GM20000 (cell line): ENCODE measurements at regions not wholly inside any gene's neighbourhood (a gene's known extent, or its start where the extent isn't known, plus 50 kb on each side); places are given as distances from the start of the nearest gene placed in this dataset.

ENCODE experiments used
- DNase-seq: peaks from one replicate; pipeline ENCODE4 v3.0.0; 2012; ENCODE audit warnings: low spot score
- TF ChIP-seq, protein P1 (sequence below): IDR thresholded peaks from 2 replicates; pipeline ENCODE4 v1.5.1; 2012; ENCODE audit warnings: mild to moderate bottlenecking, control low read depth; ENCODE audit errors: extremely low read depth, missing control alignments

DNA sequence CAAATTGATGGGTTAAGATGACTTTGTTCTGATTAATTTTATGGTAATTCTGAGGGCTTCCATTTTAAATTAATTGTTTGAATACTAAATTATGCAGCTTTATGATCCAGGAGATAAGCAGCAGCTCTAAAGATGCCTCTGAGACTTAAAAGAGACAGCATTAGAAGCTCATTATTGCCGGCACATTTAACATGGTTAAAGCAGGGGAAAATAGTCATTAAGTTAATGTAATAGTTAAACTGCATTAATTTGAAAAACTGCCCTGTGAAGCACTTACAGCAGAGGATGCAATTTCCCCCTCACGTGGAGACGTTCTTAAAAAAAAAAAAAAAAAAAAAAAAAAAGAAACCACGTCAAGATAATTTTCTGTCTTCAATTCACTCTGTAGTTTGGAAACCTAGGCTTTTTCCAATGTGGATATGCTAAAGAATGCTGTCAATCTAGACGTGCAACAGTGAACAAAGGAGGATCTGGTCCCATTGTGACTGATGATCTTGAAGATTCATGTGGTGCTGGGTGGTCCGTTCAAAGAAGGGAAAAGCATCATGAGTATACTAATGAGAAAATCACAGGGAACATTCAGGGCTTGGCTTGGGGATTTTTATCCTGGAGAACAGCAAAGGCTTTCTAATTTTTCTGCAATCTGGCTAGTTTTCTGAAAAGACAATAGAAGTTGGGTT, 440.6 kb upstream of the HS3ST1 start:
- no peak for DNase-seq
- TF ChIP-seq, protein P1, sequence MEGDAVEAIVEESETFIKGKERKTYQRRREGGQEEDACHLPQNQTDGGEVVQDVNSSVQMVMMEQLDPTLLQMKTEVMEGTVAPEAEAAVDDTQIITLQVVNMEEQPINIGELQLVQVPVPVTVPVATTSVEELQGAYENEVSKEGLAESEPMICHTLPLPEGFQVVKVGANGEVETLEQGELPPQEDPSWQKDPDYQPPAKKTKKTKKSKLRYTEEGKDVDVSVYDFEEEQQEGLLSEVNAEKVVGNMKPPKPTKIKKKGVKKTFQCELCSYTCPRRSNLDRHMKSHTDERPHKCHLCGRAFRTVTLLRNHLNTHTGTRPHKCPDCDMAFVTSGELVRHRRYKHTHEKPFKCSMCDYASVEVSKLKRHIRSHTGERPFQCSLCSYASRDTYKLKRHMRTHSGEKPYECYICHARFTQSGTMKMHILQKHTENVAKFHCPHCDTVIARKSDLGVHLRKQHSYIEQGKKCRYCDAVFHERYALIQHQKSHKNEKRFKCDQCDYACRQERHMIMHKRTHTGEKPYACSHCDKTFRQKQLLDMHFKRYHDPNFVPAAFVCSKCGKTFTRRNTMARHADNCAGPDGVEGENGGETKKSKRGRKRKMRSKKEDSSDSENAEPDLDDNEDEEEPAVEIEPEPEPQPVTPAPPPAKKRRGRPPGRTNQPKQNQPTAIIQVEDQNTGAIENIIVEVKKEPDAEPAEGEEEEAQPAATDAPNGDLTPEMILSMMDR: no peak

DNA sequence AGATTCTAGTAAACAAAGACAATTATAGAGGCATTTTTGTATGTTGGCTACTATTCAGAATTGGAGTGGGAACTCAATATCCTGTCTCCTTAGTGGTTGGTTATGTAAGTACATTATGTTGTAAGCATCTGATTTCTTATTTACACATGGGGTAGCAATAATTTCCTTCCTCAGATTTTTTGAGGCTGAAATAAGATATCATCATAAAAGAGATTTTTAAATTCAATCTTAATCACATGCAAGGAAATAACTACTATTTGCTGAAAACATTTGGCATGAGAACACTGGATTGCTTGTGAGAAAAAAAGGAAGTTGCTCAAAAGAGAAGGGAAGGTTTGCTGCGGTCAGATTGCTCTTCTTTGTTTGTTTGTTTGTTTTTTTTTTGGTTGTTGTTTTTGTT, 437.7 kb upstream of the HS3ST1 start:
- no peak for DNase-seq
- TF ChIP-seq, protein P1: no peak

DNA sequence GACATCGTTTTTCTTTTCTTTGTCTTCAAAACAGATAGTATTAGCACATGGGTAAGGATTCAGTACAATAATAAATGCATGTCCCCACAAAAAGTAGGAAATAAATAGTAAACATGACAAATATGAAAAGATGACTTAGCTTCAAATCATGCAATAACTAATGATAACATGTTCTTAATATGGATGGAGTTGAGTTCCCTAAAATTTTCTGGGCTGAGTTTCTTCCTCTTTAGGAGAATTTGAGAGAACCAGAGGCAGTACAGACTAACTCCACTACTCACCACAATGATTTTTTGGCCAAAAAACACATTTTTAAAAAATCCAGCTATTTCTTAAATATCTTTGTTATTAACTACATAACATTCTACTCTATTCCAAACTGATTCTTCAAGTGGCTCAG, 432.3 kb upstream of the HS3ST1 start:
- no peak for DNase-seq
- TF ChIP-seq, protein P1: no peak

DNA sequence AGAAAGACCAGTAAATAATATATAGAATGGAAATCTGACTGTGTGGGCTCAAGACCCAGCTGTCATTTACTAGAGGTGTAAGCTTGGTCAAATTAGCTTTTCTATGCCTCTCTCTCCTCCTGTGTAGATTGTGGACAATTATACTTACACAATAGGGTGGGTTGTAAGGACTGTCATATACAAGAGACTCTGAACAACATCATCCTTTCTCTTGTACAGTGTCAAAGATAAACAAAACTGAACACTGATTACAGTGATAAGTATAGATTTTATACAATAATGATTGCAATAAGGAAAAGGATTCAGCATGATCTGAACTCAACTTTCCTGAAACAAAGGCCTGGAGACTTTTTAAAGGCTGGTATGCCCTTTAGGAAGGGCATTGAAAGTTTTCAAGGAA, 429.2 kb upstream of the HS3ST1 start:
- DNase-seq: no peak
- TF ChIP-seq, protein P1: no peak

DNA sequence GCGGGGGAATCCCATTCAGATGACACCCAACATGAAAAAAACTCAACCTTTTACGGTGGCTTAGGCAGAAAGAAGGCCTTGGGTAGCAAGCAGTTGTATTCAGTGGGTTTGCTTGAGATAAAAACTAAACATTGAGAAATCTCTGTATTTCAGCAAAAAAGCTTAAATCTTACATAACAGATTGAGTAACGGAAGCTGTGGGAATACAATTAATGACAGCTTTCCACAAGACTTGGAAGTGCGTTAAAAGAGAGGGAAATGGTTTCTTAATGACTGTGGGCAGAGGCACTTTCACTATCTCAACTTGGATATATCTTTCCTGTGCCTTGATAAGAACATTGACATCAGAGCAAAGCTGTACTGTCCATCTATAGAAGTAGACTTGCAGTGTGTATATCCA, 418.5 kb upstream of the HS3ST1 start:
- TF ChIP-seq, protein P1: no peak

DNA sequence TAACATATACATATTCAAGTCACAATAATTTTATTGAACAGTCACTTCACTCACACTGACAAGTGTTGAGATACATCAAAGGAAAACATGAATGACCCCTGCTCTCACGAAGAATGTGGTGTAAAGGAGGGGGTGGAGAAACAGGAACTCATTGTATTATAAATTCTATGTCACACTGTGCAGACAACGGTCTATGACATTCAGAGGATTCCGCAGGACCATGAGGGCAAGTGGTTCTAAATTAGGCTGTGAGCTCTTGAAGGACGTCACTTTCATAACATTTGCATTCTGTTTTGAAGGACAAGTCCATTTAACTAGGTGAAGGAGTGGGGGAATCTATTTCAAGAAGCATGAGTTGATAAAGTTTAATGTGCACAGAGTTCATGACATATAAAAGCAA, 415.2 kb upstream of the HS3ST1 start:
- DNase-seq: no peak
- TF ChIP-seq, protein P1: no peak

More for the DNA sequence above, 418.5 kb upstream of the HS3ST1 start:
- no peak for DNase-seq

DNA sequence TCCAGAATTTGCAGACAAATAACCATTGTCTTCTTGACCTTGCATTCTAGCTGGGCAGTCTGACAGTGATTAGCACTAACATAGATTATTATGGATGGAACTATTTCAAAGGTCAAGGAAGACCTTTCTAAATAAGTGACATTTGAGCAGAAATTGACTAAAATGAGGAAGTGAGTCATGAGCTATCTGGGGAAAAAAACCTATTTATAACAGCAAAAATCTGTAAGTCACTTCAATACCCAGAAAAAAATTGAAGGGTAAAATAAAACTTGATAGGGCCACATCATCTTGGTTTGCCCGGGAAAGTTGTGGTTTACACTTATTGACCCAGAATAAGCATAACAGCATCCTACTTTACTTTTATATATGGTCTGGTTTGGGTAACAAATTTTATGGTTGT, 414.6 kb upstream of the HS3ST1 start:
- TF ChIP-seq, protein P1: no peak

More for the DNA sequence above, 414.6 kb upstream of the HS3ST1 start:
- no peak for DNase-seq
